ENCODE measurements at regions not wholly inside any gene's neighbourhood (a gene's known extent, or its start where the extent isn't known, plus 50 kb on each side); places are given as distances from the start of the nearest gene placed in this dataset.

DNA sequence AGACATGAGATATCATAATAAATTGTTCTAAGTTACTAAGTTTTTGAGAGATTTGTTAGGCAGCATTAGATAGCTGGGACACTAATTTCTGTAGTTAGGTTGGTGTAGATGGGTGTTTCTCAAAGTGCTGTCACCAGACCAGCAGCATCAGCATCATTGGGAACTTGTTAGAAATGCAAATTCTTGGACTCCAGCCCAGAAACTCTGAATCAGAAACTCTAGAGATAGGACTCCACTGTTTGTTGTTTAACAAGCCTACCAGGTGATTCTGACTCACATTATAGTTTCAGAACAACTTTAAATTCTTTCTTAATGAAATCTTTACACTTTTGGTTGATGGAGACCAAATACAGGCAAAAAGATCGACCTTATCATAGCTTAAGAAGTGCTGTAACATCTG, 173.7 kb downstream of the PABPC4L start:
- Histone ChIP-seq H3K27me3 (no peaks in the 10 kb centered on the region), H3K36me3 (no peaks in the 10 kb centered on the region), H3K9me3 (no peaks in the 10 kb centered on the region), H3K4me1 (no peaks in the 10 kb centered on the region), H3K4me3 (no peak overlapping the region), H3K27ac (no peak overlapping the region)
- no peak for DNase-seq
- intact Hi-C loops (cut with DNase I) = no loop called here
- no peak for ATAC-seq
- WGBS, 4 donors = 41 to 56% (median 53%) methylated on average over 1 of the region's 1 CpG
- no peak for TF ChIP-seq POLR2A (IDR thresholded peaks at IDR 0.05)
- TF ChIP-seq, protein P1, sequence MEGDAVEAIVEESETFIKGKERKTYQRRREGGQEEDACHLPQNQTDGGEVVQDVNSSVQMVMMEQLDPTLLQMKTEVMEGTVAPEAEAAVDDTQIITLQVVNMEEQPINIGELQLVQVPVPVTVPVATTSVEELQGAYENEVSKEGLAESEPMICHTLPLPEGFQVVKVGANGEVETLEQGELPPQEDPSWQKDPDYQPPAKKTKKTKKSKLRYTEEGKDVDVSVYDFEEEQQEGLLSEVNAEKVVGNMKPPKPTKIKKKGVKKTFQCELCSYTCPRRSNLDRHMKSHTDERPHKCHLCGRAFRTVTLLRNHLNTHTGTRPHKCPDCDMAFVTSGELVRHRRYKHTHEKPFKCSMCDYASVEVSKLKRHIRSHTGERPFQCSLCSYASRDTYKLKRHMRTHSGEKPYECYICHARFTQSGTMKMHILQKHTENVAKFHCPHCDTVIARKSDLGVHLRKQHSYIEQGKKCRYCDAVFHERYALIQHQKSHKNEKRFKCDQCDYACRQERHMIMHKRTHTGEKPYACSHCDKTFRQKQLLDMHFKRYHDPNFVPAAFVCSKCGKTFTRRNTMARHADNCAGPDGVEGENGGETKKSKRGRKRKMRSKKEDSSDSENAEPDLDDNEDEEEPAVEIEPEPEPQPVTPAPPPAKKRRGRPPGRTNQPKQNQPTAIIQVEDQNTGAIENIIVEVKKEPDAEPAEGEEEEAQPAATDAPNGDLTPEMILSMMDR (IDR thresholded peaks at IDR 0.05) = no peak

DNA sequence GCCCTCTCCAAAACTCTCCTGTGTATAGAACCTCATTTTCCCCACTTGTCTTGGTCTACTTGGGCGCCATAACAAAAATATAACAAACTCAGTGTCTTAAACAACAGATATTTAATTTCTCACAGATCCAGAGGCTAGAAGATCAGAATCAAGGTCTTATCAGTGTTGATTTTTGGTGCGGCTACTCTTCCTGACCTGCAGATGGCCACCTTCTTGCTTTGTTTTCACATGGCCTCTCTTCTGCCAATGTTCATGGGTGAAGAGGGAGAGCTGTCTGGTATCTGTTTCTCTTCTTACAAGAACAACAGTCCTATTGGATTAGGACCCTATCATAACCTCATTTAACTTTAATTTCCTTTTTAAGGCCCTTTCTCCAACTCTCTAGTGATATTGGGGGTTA, 177.3 kb downstream of the PABPC4L start:
- ATAC-seq (no peak), DNase-seq (no peak)
- intact Hi-C loops (cut with DNase I) = no loop called here
- Histone ChIP-seq H3K27me3 (no peaks in the 10 kb centered on the region), H3K9me3 (no peaks in the 10 kb centered on the region), H3K4me1 (no peaks in the 10 kb centered on the region), H3K4me3 (no peak overlapping the region), H3K36me3 (no peaks in the 10 kb centered on the region), H3K27ac (no peak overlapping the region)
- TF ChIP-seq, protein P1 (IDR thresholded peaks at IDR 0.05) = peak in 3 of 12 donors; percentile 5 to 21 (median 18)
- no peak for TF ChIP-seq POLR2A (IDR thresholded peaks at IDR 0.05)
- 83 to 90% (median 89%) methylated on average over 2 of the region's 2 CpGs for WGBS, 4 donors

DNA sequence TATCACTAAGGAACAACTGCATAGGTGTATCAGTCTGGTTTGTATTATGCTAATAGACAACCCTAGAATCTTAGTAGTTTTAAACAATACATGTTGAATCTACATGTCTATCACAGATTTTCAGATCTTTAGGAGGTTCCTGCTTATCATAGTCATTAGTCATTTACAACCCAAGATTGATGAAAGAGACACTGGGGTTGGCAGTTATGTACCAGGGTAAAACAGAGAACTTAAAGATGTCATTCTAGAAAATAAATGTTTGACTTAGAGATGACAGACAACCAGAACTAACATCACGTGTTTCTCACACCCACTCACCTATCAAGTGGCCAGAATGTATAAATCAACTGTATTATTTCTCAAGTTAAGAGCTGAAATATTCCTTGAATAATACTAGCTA, 181.9 kb downstream of the PABPC4L start:
- H3K27ac ChIP-seq = no peak overlapping the region
- WGBS, 4 donors = 71 to 78% (median 74%) methylated on average over 1 of the region's 1 CpG
- H3K4me3 ChIP-seq = no peak overlapping the region
- no peaks in the 10 kb centered on the region for H3K36me3 ChIP-seq
- no peak for ATAC-seq
- intact Hi-C loops (cut with DNase I) = no loop called here
- H3K27me3 ChIP-seq = no peaks in the 10 kb centered on the region
- no peaks in the 10 kb centered on the region for H3K4me1 ChIP-seq
- no peaks in the 10 kb centered on the region for H3K9me3 ChIP-seq
- no peak for DNase-seq
- TF ChIP-seq POLR2A (IDR thresholded peaks at IDR 0.05) = no peak
- TF ChIP-seq, protein P1 (IDR thresholded peaks at IDR 0.05) = no peak

DNA sequence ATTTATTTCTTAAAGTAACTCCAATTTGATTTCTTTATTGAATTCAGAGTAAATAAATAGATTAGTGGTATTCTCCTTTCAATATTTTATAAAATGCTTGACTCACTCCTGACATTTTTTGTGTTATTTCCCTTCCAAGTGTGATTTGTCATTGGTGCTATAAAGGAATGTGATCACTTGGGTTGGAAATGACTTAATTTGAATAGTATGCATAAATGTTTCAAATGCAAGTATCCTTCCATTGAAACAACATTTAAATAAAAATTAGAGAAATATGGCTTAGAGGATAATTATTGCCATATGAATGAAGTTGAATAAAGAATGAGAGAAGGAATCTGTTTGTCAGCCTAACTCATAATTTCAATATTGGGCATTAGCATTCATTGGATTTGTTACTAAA, 182.7 kb downstream of the PABPC4L start:
- no peak for ATAC-seq
- TF ChIP-seq, protein P1 (IDR thresholded peaks at IDR 0.05) = no peak
- TF ChIP-seq POLR2A (IDR thresholded peaks at IDR 0.05) = no peak
- intact Hi-C loops (cut with DNase I) = no loop called here
- DNase-seq = no peak
- Histone ChIP-seq H3K4me1 (no peaks in the 10 kb centered on the region), H3K9me3 (no peaks in the 10 kb centered on the region), H3K36me3 (no peaks in the 10 kb centered on the region), H3K27ac (no peak overlapping the region), H3K27me3 (no peaks in the 10 kb centered on the region), H3K4me3 (no peak overlapping the region)
